ENCODE measurements at regions not wholly inside any gene's neighbourhood (a gene's known extent, or its start where the extent isn't known, plus 50 kb on each side); places are given as distances from the start of the nearest gene placed in this dataset.

GRCh38 chr22:22168941-22169867 lies 75.4 kb upstream of the VPREB1 start:
- TF ChIP-seq CTCF (IDR thresholded peaks at IDR 0.05), result no peak
- TF ChIP-seq POLR2A (IDR thresholded peaks at IDR 0.05), result no peak

Data from right lobe of liver (tissue), 4 donors.